Progenitor cell of endocrine pancreas (in vitro differentiated cells): ENCODE measurements at regions not wholly inside any gene's neighbourhood (a gene's known extent, or its start where the extent isn't known, plus 50 kb on each side); places are given as distances from the start of the nearest gene placed in this dataset.

ENCODE experiments used
- DNase-seq: peaks from one replicate; pipeline ENCODE4 v3.0.0; 2021; ENCODE audit warnings: low spot score; ENCODE audit not compliant: unreplicated experiment
- H3K27ac Mint-ChIP-seq: 2 replicates; pipeline ENCODE4 v1.8.0; 2021; ENCODE audit warnings: mild to moderate bottlenecking, moderate library complexity, mixed read lengths
- H3K27me3 Mint-ChIP-seq: 2 replicates; pipeline ENCODE4 v1.8.0; 2021; ENCODE audit warnings: mixed read lengths
- H3K36me3 Mint-ChIP-seq: 2 replicates; pipeline ENCODE4 v1.8.0; 2022; ENCODE audit warnings: mixed read lengths; ENCODE audit not compliant: insufficient read depth
- H3K4me1 Mint-ChIP-seq: 2 replicates; pipeline ENCODE4 v1.8.0; 2021; ENCODE audit warnings: low read depth, mixed read lengths
- H3K4me3 Mint-ChIP-seq: 2 replicates; pipeline ENCODE4 v1.8.0; 2021; ENCODE audit warnings: low read depth, mild to moderate bottlenecking, moderate library complexity, mixed read lengths
- H3K9me3 Mint-ChIP-seq: 2 replicates; pipeline ENCODE4 v1.8.0; 2021; ENCODE audit warnings: low read depth, mixed read lengths
- CTCF ChIP-seq: fragments of 200-600 bp; sonication (generic); IDR thresholded peaks from one replicate; pipeline ENCODE4 v1.5.0; 2021; ENCODE audit warnings: antibody characterized with exemption, mild to moderate bottlenecking; ENCODE audit not compliant: unreplicated experiment

GRCh38 chr6:109237077-109237985 lies 142.0 kb downstream of the CEP57L1 start:
- no peak overlapping the region for H3K27ac Mint-ChIP-seq
- no peak for TF ChIP-seq CTCF

GRCh38 chr6:109236115-109237076 lies 141.1 kb downstream of the CEP57L1 start:
- Mint-ChIP-seq H3K27ac (no peak overlapping the region), H3K9me3 (peaks cover 3% of the 10 kb centered on the region), H3K4me3 (no peak overlapping the region), H3K4me1 (peaks cover 17% of the 10 kb centered on the region), H3K36me3 (peaks cover 1% of the 10 kb centered on the region), H3K27me3 (peaks cover 6% of the 10 kb centered on the region)
- peak; percentile 15 for DNase-seq
- peak; percentile 34 for TF ChIP-seq CTCF

More at GRCh38 chr6:109237077-109237985, 142.0 kb downstream of the CEP57L1 start:
- Mint-ChIP-seq H3K27me3 (peaks cover 6% of the 10 kb centered on the region), H3K9me3 (peaks cover 3% of the 10 kb centered on the region), H3K4me3 (no peak overlapping the region), H3K36me3 (peaks cover 1% of the 10 kb centered on the region), H3K4me1 (peaks cover 17% of the 10 kb centered on the region)
- DNase-seq, result no peak

GRCh38 chr6:109235481-109236038 lies 140.3 kb downstream of the CEP57L1 start:
- Mint-ChIP-seq H3K4me3 (no peak overlapping the region), H3K27ac (no peak overlapping the region), H3K36me3 (peaks cover 1% of the 10 kb centered on the region), H3K27me3 (peaks cover 6% of the 10 kb centered on the region), H3K4me1 (peaks cover 16% of the 10 kb centered on the region), H3K9me3 (peaks cover 3% of the 10 kb centered on the region)
- no peak for TF ChIP-seq CTCF
- no peak for DNase-seq

GRCh38 chr6:109230453-109230852 lies 135.1 kb downstream of the CEP57L1 start:
- H3K4me3 Mint-ChIP-seq, result no peak overlapping the region
- H3K9me3 Mint-ChIP-seq, result peaks cover 3% of the 10 kb centered on the region

More at GRCh38 chr6:109230453-109230852, 135.1 kb downstream of the CEP57L1 start:
- no peaks in the 10 kb centered on the region for H3K27me3 Mint-ChIP-seq
- H3K36me3 Mint-ChIP-seq, result peaks cover 1% of the 10 kb centered on the region
- H3K4me1 Mint-ChIP-seq, result peaks cover 10% of the 10 kb centered on the region
- no peak overlapping the region for H3K27ac Mint-ChIP-seq
- DNase-seq, result no peak
- TF ChIP-seq CTCF, result no peak
